ENCODE measurements at regions not wholly inside any gene's neighbourhood (a gene's known extent, or its start where the extent isn't known, plus 50 kb on each side); places are given as distances from the start of the nearest gene placed in this dataset.
A peak's percentile ranks its signal among the peaks of the same experiment; 100 is the strongest.

GRCh38 chr13:44229371-44230030, 144.1 kb upstream of the SERP2 start:
- no peak for DNase-seq

- DNase-seq, result no peak
Measured at GRCh38 chr13:44230071-44230470, 143.6 kb upstream of the SERP2 start.

- no peak for DNase-seq
Measured at GRCh38 chr13:44230736-44231135, 142.9 kb upstream of the SERP2 start.

- DNase-seq, result no peak
Measured at GRCh38 chr13:44231786-44232516, 141.7 kb upstream of the SERP2 start.

GRCh38 chr13:44232774-44233173, 140.8 kb upstream of the SERP2 start:
- DNase-seq, result no peak

GRCh38 chr13:44234566-44234965, 139.1 kb upstream of the SERP2 start:
- no peak for DNase-seq

GRCh38 chr13:44236370-44236769, 137.3 kb upstream of the SERP2 start:
- DNase-seq, result no peak

- no peak for DNase-seq
Measured at GRCh38 chr13:44236801-44237207, 136.8 kb upstream of the SERP2 start.

- DNase-seq, result no peak
Measured at GRCh38 chr13:44237276-44237767, 136.3 kb upstream of the SERP2 start.

- DNase-seq, result no peak
Measured at GRCh38 chr13:44237881-44238421, 135.7 kb upstream of the SERP2 start.

GRCh38 chr13:44240611-44241145, 132.9 kb upstream of the SERP2 start:
- no peak for DNase-seq

- no peak for DNase-seq
Measured at GRCh38 chr13:44241638-44242037, 132.0 kb upstream of the SERP2 start.

- no peak for DNase-seq
Measured at GRCh38 chr13:44242766-44243165, 130.9 kb upstream of the SERP2 start.

GRCh38 chr13:44243198-44243857, 130.3 kb upstream of the SERP2 start:
- peak; percentile 19 for DNase-seq

GRCh38 chr13:44244288-44244687, 129.3 kb upstream of the SERP2 start:
- DNase-seq, result no peak

- DNase-seq, result no peak
Measured at GRCh38 chr13:44249431-44249836, 124.2 kb upstream of the SERP2 start.

GRCh38 chr13:44252938-44253337, 120.7 kb upstream of the SERP2 start:
- DNase-seq, result no peak

- no peak for DNase-seq
Measured at GRCh38 chr13:44255771-44256364, 117.8 kb upstream of the SERP2 start.

GRCh38 chr13:44257796-44258195, 115.8 kb upstream of the SERP2 start:
- no peak for DNase-seq

- DNase-seq, result peak; percentile 68
Measured at GRCh38 chr13:44259045-44260027, 114.3 kb upstream of the SERP2 start.

- no peak for DNase-seq
Measured at GRCh38 chr13:44260336-44260735, 113.3 kb upstream of the SERP2 start.

Data from CD4-positive, alpha-beta T cell treated with Interleukin-17A for 1 hour (primary cell).